Endothelial cell of umbilical vein (primary cell): ENCODE measurements at regions not wholly inside any gene's neighbourhood (a gene's known extent, or its start where the extent isn't known, plus 50 kb on each side); places are given as distances from the start of the nearest gene placed in this dataset.

Experiments
- CTCF ChIP-seq, 2 donors: IDR thresholded peaks; 1 replicate in 1 of 2; 2 replicates in 1 of 2; pipeline ENCODE4 v1.5.1; 2011; ENCODE audit warnings: low read length in 2 of 2, mild to moderate bottlenecking in 2 of 2, moderate library complexity in 2 of 2, control low read depth in 1 of 2, inconsistent platforms in 1 of 2, low read depth in 1 of 2; ENCODE audit not compliant: insufficient read depth in 1 of 2; ENCODE audit errors: extremely low read depth in 1 of 2
- EZH2 ChIP-seq: IDR thresholded peaks from 2 replicates; pipeline ENCODE4 v1.6.1; 2012; ENCODE audit warnings: borderline replicate concordance, low read depth, mild to moderate bottlenecking, moderate library complexity, low read length, inconsistent platforms; ENCODE audit not compliant: severe bottlenecking
- POLR2A ChIP-seq: IDR thresholded peaks from 2 replicates; pipeline ENCODE4 v1.6.1; 2012; ENCODE audit warnings: low read depth, mild to moderate bottlenecking, control low read depth, low read length

- TF ChIP-seq POLR2A: no peak
- no peak for TF ChIP-seq CTCF (IDR thresholded peaks at IDR 0.05; ENCODE audit: extremely low read depth in 1 of 2, insufficient read depth in 1 of 2, low read depth in 1 of 2, low read length in 2 of 2)
- TF ChIP-seq EZH2: no peak
Measured at GRCh38 chr15:26038693-26039092, 175.6 kb upstream of the ATP10A start.
